ENCODE measurements at regions not wholly inside any gene's neighbourhood (a gene's known extent, or its start where the extent isn't known, plus 50 kb on each side); places are given as distances from the start of the nearest gene placed in this dataset.

DNA sequence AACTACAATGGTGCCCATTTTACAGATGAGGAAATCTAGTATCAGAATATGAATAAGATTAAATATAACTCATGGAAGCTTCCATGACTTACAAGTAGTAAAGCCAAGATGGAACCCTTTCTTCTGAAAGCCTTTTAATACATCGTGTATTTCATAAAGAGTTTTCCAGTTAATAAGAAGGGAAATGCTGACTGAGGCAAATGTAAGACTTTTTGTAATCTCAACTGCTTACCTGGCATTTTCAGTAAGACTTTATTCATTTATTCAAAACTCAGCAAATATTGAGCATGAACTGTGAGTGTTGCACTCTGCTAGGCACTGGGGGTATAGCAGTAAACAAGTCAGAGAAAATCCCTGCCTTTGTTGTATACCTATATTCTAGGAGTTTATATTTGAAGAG, 256.4 kb upstream of the THRB start:
- no peak for DNase-seq (ENCODE audit: low spot score)
- TF ChIP-seq, protein P1, sequence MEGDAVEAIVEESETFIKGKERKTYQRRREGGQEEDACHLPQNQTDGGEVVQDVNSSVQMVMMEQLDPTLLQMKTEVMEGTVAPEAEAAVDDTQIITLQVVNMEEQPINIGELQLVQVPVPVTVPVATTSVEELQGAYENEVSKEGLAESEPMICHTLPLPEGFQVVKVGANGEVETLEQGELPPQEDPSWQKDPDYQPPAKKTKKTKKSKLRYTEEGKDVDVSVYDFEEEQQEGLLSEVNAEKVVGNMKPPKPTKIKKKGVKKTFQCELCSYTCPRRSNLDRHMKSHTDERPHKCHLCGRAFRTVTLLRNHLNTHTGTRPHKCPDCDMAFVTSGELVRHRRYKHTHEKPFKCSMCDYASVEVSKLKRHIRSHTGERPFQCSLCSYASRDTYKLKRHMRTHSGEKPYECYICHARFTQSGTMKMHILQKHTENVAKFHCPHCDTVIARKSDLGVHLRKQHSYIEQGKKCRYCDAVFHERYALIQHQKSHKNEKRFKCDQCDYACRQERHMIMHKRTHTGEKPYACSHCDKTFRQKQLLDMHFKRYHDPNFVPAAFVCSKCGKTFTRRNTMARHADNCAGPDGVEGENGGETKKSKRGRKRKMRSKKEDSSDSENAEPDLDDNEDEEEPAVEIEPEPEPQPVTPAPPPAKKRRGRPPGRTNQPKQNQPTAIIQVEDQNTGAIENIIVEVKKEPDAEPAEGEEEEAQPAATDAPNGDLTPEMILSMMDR (IDR thresholded peaks at IDR 0.05; ENCODE audit: extremely low read depth, missing control alignments): no peak

DNA sequence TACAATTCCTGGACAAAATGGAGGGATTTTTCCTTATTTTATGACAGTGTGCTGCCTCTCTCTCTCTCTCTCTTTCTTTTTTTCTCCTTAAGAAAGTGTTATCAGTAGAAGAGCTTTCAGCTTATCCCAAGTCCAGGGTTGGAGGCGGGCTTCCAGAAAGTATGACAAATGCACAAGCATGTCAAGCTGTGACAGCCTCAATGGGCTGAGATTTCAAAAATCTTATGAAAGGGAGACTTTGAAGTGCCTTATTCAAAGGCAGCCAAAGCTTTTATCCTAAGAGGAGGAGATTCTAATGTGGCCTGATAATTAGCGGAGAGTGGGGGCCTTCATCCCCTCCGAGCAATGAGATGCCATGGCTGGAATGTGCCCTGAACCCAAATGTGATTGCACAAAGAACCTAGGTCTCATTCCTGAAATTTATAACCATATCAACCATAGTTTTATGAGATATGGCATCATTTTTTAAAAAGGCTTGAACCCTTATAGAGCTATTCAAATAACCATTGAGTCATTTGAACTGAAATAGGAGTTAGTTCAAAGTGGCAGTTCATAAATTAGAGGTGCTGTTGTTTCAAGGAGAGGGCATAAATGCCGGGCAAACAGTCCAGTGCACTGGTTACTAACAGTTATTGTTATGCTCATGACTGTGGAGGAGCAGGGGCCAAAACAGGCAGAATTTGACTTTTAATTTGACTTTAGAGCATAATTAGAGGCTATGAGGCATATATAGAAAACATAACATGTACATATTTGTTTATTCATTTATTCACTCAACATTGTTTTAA, 261.6 kb upstream of the THRB start:
- no peak for DNase-seq (ENCODE audit: low spot score)
- TF ChIP-seq, protein P1 (IDR thresholded peaks at IDR 0.05; ENCODE audit: extremely low read depth, missing control alignments): no peak

DNA sequence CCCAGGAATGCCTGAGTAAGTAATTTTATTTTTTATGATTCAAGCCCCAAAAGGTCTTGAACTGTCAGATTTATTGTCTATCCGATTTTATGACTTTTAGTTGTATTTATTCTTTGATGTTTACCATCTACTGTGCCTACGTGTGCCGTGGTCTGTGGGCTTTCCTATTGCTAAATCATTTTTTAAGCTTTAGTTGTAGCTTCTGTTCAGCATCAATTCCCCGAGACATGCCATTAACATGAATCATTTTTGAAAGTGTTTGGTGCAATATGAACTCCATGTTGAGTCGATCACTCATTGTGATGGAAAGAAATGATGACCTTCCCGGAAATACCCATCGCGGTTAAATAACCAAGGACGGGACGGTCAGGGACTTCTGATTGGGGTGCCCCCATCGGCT, 268.7 kb upstream of the THRB start:
- no peak for DNase-seq (ENCODE audit: low spot score)

DNA sequence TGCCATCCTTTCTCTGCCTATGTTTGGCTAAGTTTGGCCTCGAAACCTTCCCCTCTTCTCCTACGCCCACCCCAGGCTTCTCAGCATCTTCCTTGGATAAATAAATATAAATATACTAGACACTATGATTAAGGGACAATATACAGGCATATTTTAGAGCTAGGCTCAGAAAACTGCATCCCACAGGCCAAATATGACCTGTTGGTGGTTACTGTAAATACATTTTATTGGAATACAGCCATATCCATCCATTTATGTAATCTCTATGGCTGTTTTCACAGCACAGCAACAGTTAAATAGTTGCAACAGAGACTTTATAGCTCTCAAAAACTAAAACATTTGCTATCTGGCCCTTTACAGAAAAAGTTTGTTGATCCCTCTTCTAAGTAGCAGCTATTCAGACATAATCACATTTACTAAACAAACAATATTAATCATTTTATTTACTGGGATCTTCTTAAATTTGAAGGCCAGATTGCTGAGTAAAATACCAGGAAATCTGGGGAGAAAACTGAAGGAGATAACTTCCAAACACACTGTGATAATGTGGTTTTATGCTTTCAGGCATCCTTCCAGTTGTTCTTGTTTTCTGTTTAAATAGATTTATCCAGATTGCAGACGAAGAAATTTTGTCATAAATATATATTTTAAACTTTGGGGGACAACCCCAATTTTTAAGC, 269.7 kb upstream of the THRB start:
- TF ChIP-seq, protein P1 (IDR thresholded peaks at IDR 0.05; ENCODE audit: extremely low read depth, missing control alignments): no peak
- no peak for DNase-seq (ENCODE audit: low spot score)

More for the DNA sequence above, 268.7 kb upstream of the THRB start:
- TF ChIP-seq, protein P1 (IDR thresholded peaks at IDR 0.05; ENCODE audit: extremely low read depth, missing control alignments): no peak

DNA sequence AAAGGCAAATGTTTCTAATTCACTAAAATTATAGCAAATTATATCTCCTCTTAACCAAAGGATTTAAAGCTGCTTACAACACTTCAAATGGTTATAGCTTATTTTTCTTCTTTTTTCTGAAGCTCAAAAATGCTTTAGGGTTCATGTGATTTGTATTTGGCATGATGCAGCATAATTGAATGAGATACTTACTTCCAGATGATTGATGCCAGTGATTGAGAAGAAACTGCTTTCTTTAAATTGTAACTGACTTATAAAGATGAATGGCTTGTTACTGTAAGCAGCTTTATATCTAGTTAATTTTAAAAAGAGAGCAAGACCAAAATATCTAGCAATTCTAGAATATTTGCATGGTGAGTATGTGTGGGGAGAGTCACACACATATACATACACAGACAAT, 270.7 kb upstream of the THRB start:
- DNase-seq (ENCODE audit: low spot score): no peak

DNA sequence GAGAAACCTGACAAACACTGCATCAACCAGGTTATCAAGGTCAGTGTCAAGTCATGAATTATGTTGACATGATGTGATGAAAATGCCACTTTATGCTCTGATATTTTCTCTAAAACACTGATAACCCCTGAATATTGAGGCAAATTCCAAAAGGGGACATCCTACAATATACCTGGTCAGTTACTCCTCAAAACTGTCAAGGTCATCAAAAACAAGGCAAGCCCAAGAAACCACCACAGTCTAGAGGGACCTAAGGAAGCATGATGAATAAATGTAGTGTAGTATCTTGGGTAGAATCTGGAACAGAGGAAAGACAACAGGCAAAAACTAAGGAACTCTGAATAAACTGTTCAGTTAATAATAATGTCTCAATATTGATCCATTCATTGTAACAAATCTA, 275.3 kb upstream of the THRB start:
- TF ChIP-seq, protein P1 (IDR thresholded peaks at IDR 0.05; ENCODE audit: extremely low read depth, missing control alignments): no peak
- DNase-seq (ENCODE audit: low spot score): no peak

More for the DNA sequence above, 270.7 kb upstream of the THRB start:
- TF ChIP-seq, protein P1 (IDR thresholded peaks at IDR 0.05; ENCODE audit: extremely low read depth, missing control alignments): no peak

DNA sequence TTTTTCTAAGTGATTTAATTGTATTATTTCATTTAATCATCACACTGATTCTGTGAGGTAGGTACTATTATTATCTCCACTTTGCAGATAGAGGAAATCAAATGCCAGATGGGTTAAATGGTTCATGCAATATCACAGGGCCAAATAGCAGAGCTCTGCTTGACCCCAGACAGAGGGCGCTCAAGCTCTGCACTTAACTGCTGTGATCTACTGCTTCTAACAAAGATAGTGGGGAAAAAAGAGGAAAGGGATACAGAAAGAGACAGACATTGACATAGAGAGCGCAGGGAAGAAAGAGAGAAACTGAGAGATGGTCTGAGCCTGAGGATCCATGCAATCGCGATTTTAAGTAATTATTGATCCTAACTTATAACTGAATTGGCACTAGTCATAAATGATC, 279.1 kb upstream of the THRB start:
- TF ChIP-seq, protein P1 (IDR thresholded peaks at IDR 0.05; ENCODE audit: extremely low read depth, missing control alignments): peak; percentile 72
- DNase-seq (ENCODE audit: low spot score): peak; percentile 16

Data from GM20000 (cell line).